D341Med (cell line): ENCODE measurements at regions not wholly inside any gene's neighbourhood (a gene's known extent, or its start where the extent isn't known, plus 50 kb on each side); places are given as distances from the start of the nearest gene placed in this dataset.

Experiments used
- DNase-seq: peaks from one replicate; pipeline ENCODE4 v3.0.0; 2012; ENCODE audit warnings: low spot score

DNA sequence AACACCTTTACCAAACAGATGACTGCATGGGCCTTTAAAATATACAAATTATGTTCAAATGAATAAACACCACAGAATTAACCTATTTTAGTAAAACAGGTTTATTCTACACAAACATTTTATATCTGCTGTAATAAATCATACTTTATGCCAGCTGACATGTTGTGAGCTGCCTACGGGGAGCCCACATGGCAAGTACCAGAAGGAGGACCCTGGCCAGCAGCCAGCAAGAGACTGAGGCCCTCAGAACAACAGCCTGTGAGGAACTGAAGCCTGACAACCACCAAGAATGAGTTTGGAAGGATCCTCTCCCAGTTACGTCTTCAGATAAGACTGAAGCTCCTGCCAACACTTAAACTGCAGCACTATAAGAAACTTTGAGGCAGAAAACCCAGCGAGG lies 377.0 kb downstream of the PDGFC start:
- no peak for DNase-seq

DNA sequence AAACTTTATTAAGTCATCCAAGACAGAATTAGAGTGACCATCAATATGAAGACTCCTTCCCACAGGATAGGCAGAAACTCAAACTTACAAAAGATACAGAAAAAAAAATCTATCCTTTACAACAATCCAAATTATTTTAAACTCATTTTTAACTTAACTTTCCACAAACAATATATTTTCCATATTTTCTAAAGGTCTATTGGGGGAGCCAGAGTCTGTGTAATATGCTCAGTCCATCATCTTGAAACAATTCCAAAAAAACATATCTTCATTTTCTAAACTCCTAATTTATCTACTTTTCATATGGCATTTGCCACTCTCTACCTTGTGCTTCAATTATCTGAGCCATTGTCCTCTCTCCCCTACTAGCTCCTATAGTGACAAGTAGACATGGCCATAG lies 378.1 kb downstream of the PDGFC start:
- no peak for DNase-seq

DNA sequence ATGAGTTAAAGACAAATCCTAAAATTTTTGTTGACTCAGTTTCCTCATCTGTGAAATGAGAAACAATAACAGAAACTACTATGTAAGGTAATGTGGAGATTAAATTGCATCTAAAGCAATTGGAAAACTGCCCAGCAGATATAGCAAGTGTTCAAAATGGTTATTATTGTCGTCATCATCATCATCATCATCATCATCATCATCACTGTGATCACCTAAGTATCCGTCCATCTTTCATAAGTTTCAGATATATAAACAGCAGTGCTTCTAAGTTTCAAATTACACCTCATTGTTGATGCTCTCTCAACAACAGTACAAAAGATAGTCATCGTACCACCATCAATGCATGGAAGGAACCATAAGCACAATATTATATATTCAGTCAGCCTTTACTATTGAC lies 379.9 kb downstream of the PDGFC start:
- no peak for DNase-seq

DNA sequence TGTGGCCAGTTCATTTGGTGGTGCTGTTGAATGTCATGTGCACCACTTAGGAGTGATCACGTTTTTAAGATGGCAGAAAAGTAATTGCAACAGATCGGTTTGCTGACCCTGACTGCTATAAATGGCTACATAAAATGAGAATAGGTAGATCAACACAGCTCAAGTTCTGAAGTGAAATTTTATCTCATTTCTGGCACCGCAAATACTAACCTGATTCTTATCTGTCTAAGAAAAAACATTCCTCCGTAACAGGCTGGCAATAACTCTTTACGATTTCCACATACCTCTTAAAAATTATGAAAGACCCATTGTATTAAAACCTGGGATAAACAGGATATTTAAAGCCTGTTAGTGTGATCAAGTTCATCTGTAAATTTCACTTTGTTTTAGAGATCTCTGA lies 387.5 kb downstream of the PDGFC start:
- no peak for DNase-seq

DNA sequence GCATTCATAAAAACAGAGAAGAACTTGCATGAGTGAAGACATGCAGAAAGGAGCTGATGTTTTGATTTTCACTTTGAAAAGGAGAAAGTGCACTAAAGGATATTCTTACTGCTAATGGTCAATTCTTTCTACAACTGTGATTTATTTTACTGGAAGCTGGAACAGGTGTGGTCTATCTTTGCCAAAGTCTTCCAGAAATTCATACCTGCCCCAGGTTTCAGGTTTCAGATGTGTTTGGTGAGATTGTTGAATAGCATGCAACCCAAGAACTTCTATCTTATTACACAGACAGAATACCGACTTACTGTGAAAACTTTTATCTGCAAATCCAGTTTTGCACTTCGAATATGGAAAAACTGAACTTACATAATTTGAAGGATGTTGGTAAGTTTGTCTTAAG lies 388.3 kb downstream of the PDGFC start:
- no peak for DNase-seq

DNA sequence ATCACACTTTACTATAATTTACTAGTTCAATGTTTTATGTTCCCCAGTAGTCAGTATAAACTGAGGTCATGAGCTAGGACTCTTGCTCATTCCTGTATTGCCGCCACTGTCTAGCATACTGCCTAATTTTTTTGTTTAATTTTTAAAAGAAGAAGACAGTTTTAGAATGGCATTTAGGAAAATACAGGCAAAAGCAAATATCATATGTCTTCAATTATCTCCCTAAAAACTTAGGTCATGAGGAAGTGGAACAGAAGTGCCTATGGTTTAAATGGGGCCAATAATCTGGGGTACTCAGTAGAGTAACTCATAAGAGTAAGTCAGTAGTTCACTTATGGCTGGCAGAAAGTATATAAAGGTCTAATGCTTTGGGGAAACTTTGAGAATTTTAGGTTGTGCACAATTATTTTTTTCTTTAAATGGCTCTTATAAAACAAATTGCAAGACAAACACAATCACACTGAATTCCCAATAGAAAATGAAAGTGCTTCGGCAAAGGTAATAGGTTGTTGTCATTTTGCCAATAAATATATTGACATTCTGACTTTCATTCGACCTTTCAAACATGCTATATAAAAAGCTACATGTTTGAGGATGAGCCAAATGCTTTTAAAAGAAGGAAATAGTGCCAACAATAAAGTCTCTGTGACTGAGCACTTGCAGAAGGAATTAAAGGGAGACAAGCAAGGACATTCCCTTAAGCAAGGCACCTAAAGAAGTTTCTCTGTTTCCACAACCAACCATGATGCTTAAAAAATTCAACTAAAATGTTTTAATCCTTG lies 390.1 kb downstream of the PDGFC start:
- DNase-seq, result no peak

DNA sequence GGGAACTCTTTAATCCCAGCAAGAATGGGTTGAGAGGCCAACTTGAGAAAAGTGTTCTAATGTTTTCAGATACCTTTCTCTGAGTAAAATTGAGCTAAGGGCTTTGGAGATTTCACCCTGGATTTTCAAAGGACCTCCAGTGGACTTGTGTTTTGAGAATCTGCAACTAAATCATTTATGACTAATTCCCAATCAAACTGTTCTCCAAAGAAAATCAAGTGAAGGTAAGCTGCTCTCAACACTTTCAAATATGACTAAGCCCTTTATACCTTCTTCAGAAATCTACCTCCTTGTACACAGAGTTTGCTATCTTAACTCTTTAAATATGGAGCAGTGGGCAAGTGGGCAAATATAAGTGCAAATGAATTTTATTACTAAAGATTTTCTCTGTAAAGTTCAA lies 392.9 kb downstream of the PDGFC start:
- DNase-seq, result no peak

DNA sequence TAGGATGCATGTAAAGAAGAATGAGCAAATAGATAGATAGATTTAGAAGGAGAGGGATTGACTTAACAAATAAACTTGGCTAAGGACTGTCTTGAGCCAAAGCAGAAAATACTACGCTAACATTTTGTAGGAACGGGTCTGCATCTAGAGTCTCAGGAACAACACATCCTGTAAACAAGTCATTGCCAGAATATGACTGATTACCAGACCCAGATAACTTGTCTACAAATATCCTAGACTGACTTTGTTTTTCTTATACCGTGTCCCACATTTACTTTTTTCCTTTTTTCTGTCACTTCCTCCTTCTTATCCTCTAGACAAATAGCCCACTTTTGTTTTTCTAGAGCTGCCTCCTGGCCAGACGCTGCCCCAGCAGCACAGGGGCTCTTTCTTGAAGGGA lies 393.6 kb downstream of the PDGFC start:
- DNase-seq, result no peak

DNA sequence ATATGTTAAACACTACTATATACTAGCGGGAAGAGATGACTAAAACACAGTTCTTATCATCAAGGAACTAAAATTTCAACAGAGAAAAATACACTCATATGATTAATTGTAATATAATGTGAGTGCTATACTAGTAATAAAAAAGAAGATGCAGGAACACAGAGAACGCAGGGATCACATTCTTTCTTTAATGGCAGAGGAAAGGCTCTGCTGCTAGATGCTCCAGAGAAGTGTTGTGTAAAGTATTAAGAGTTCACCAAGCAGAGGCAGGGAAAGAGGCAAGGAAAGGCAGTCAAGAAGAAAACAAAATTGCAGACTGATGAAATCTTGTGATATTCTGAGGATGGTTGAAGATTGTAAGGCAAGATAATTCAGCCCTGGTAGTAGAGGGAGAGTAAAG lies 394.7 kb downstream of the PDGFC start:
- DNase-seq, result no peak

DNA sequence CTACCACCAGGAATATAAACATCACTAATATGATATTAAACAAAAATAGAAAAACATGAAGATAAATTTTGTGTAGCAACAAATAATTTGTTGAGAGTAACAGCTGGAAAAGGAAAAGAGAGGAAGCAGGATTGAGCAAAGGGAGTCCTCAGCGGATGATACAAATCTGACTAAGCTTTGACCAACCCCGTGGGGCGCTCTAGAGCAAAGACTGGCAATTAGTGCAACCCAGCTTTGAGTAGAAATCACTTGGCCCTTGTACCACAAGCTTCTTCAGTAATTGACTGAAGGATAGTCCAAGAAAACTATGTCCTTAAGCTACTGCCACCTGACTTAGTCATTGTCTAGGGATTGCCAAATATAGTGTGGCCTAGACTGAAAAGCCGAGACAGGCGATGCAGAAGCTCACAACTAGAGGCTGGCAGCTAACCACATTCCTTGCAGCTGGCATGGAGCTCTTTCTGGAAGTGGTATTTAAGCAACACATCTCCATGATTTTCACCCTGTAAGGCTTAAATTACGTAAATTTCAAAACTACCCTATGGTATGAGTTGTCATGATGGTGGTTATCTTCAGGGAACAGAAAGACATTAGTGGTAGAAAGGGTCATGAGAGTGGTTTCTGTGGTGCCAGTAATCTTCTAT lies 396.0 kb downstream of the PDGFC start:
- no peak for DNase-seq

DNA sequence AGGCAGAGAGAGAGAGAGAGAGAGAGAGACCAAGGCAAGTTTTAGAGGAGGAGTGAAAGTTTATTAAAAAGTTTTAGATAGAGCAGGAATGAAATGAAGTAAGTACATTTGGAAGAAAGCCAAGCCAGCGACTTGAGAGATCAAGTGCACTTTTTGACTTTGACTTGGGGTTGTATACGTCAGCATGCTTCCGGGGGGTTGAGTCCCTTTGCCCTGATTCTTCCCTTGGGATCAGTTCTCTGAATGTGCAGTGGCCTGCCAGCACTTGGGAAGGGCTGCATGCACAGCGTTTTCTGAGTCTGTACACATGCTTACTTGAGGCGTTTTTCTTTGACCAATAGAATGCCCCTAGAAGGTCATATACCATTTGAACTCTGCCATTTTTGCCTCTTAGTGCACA lies 400.5 kb downstream of the PDGFC start:
- DNase-seq, result no peak

DNA sequence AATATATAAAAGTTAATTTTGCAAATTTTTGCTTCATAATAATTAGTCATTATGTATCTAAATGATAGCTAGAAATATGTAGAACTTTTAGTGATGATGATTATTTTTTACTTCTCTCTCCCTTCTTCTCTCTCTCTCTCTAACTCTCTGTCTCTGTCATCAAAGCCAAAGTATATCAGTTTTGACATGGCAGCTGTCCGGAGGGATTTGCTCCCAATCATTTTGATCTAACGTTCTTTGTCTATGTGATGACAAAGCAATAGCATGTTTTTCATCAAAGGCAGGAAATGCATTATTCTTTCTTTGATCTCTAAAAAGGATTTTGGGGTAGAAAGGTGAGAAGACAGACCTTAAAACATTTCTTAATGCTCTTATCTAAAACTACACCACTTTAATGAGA lies 402.1 kb downstream of the PDGFC start:
- DNase-seq, result no peak

DNA sequence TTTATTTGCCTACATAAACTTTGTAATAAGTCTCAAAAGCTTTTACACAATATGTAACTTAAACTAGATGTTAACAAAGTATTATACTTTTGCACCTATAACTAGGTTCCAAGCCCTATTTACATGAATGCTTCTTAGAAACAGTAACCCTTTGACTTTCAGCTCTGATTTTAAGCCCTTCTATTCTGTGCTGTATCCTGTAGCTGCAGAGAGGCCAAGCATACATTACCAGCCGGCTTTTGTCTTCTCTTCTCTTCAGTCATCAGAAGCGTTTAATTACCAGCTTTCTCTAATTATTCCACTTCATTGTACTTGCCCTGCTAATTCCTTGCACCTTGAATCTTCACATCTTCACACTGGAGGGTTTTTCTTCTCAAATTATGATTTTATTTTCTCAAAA lies 403.1 kb downstream of the PDGFC start:
- no peak for DNase-seq

DNA sequence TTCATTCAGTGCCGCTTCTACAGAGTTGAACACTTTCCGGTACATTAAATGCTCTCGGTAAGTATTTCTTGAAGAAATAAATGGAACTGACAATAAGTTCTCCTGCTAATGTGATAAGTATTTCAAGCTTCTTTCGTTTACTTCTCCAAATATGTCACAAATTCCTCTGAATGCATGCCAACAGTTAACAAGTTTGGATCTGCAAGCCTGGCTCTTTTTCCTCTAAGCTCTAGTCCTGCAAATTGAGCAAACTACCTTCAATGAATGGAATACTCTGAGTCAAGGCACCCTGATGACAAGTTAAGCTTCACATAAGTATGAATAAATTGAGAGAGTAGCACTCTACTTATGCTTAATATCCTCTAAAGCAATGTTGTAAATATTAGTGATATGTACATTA lies 403.6 kb downstream of the PDGFC start:
- DNase-seq, result no peak

DNA sequence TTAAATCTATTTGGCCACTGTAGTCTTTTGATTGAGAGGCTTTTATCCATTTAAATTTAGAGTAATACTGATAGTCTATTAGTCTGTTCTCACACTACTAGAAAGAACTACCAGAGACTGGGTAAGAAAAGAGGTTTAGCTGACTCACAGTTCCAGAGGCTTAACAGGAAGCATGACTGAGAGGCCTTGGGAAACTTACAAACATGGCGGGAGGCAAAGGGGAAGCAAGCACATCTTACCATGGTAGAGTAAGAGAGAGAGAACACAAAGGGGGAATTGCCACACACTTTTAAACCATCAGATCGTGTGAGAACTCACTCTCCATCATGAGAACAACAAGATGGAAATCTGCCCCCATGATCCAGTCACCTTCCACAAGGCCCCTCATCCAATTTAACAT lies 410.9 kb downstream of the PDGFC start:
- no peak for DNase-seq

DNA sequence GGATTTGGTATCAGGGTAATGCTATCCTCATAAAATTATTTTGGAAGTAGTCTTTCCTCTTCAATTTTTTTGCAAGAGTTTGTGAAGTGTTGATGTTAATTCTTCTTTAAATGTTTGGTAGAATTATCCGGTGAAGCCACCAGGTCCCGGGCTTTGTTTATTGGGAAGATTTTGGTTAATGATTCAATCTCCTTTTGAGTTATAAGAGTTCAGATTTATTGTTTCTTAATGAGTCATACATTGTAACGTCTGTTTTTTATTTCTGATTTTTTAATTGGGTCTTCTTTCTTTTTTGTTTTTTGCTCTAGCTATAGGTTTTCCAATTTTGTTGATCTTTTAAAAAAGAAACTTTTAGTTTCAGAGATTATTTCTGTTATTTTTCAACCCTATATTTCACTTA lies 412.3 kb downstream of the PDGFC start:
- DNase-seq, result no peak

DNA sequence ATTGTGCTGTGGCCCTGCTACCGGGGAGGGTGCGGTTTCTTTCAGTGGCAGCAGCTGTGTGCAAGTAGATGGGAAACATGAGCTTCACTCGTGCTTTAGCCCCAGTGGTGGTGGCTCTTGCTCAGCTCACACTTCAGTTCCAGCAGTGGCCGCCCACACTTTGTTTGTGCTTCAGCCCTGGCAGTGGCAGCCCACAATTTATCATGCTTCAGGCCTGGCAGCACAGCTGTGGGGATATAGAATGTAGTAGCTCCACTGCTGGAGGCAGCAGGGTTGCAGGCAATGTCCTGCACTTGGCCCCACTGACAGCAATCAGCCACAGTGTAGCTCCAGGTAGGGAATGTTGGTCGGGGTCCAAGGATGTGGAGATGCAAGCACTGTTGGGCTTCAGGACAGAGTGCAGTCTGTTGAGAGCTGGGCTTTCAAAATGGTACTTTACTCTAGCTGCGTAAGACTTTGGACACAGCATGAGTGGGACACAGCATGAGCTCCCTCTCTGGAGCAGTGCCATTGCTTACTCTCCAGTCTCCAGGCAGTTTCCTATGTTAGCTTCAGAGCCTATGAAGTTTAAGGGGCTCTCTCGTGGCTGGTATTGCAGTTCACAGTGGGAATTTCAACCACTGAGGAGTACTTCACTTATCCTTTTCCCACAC lies 413.1 kb downstream of the PDGFC start:
- no peak for DNase-seq

DNA sequence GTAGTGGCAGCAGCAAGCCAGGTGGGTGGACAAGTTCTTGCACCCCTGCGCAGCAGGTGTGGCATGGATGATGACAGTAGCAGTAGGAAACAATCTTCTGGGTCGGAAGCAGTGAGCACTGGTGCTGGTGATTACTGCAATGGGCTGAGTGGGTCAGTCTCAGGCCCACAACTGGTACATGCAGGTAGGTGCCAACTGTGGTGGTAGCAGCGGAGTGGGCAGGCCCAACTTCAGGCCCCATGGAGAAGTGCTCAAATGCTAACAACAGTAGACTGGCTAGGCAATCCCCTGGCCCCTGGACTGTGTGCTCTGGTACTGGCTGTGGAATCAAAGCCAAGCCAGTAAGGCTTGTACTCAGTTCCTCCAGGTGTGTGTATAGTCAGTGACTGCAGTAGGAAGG lies 413.7 kb downstream of the PDGFC start:
- no peak for DNase-seq

DNA sequence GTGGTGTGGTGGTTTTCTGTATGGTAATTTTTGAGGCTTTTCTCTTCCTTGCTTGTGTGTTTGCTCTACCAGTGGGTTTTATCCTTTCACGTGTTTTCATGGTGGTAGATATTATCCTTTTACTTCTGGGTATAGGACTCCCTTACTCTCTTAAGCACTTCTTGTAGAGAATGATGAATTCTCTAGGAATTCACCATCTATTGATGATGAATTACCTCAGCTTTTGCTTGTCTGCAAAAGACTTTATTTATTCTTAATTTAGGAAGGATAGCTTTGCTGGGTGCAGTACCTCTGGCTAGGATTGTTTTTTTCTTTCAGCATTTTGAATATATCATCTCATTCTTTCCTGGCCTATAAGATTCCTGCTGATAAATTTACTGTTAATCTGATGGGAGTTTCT lies 415.3 kb downstream of the PDGFC start:
- DNase-seq, result no peak

DNA sequence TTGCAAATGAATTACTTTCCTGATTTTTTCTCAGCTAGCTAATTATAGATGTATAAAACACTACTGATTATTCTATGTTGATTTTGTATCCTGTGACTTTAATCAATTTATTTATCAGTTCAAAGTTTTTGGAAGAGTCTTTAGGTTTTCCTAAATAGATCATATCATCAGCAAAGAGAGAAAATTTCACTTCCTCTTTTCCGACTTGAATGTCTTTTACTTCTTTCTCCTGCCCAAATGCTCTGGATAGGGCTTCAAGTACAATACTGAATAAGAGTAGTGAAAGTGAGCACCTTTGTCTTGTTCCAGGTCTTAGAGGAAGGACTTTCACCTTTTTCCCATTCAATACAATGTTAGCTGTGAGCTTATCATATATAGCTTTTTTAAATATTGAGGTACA lies 417.9 kb downstream of the PDGFC start:
- DNase-seq, result no peak

DNA sequence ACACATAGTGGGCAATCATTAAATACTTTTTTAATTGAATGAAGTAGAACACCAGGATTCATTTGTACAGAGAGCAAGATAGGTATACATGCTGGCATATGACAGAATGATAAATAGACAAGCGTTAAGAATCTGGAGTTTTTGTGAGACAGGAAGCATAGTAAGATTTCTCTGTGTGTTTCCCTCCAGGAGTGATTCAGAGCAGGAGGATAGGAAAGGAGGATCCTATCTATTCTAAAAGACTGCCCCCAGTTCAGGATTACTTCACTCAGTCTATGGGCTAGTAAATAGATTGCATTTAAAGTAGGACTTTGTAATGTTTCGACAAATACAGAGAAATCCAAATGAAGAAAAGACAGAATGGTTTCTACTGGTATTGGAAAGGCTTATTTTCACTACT lies 423.7 kb downstream of the PDGFC start:
- no peak for DNase-seq

DNA sequence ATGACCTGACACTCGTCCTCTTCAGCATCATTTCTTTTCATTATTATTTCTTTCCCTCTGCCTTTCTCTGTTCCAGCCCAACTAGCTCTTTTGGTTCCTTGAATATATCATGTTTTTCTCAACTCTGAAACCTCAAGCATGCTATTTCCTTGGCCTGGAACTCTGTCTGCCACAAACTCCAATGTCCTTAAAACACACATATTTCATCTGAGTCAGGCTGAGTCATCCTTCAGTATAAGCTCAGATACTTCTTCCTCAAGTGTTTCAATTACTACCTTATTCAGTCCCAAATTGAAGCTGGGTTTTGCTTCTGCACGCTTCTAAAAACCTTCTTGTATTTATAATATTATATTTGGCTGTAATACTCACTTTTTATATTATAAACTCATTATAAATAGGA lies 424.2 kb downstream of the PDGFC start:
- DNase-seq, result no peak

DNA sequence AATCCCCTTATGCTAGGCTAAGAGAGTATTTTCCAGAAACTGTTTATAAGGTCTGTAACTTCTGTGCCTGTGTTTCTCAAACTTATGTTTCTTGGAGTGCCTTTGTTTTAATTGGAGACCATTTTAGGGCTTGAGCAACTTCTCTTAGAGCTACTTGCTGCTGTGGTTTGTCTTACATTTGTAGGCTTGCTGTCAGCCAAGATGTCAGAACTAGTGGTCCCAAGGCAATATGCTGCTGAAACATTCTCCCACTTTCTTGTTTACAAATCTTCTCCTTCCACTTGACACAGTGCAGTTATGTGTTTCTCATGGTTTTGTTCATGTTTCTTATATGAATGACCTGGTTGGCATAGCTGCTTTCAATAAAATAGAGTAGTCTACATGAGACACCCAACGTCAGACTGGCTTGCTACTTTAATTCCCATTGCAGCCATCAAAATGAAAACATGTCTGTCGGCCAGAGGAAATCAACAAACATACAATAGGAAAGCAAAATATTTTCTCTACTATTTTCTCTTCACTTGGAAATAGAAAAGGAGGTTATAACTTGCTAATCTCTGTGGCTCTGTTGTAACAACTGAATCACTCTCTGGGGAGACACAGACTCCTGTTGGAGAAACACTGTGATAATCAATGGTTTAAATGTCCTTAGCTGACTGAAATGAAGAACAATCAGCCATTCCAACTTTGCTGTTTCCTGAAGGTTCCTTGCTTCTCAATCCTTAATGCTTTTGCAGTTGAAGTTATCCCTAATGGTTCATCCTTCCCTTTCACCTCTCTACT lies 426.4 kb downstream of the PDGFC start:
- no peak for DNase-seq
